Neural crest cell (in vitro differentiated cells): ENCODE measurements at regions not wholly inside any gene's neighbourhood (a gene's known extent, or its start where the extent isn't known, plus 50 kb on each side); places are given as distances from the start of the nearest gene placed in this dataset.

Experiments
- DNase-seq: peaks from one replicate; pipeline ENCODE4 v3.0.0; 2021; ENCODE audit warnings: low read depth, mixed read lengths, low spot score
- H3K27ac Mint-ChIP-seq: one replicate; pipeline ENCODE4 v1.8.0; 2021; ENCODE audit warnings: mild to moderate bottlenecking, mixed read lengths; ENCODE audit not compliant: unreplicated experiment
- H3K27me3 Mint-ChIP-seq: 2 replicates; pipeline ENCODE4 v1.8.0; 2021; ENCODE audit warnings: low read depth, mild to moderate bottlenecking, mixed read lengths
- H3K36me3 Mint-ChIP-seq: 2 replicates; pipeline ENCODE4 v1.8.0; 2021; ENCODE audit warnings: low read depth, mild to moderate bottlenecking, mixed read lengths
- H3K4me1 Mint-ChIP-seq: 2 replicates; pipeline ENCODE4 v1.8.0; 2021; ENCODE audit warnings: mixed read lengths
- H3K4me3 Mint-ChIP-seq: one replicate; pipeline ENCODE4 v1.8.0; 2021; ENCODE audit warnings: mild to moderate bottlenecking, mixed read lengths
- H3K9me3 Mint-ChIP-seq: 2 replicates; pipeline ENCODE4 v1.8.0; 2021; ENCODE audit warnings: mixed read lengths
- TF ChIP-seq, protein P1 (sequence below): fragments of 200-600 bp; sonication (generic); conservative IDR thresholded peaks from 2 replicates; pipeline ENCODE4 v1.5.0; 2021; ENCODE audit warnings: antibody characterized with exemption, mild to moderate bottlenecking

GRCh38 chr18:47343291-47343690, 91.8 kb upstream of the SKOR2 start:
- no peak overlapping the region for H3K27ac Mint-ChIP-seq
- no peak for DNase-seq
- peaks cover 25% of the 10 kb centered on the region for H3K27me3 Mint-ChIP-seq
- H3K4me1 Mint-ChIP-seq = no peaks in the 10 kb centered on the region
- no peaks in the 10 kb centered on the region for H3K36me3 Mint-ChIP-seq
- no peaks in the 10 kb centered on the region for H3K9me3 Mint-ChIP-seq
- TF ChIP-seq, protein P1, sequence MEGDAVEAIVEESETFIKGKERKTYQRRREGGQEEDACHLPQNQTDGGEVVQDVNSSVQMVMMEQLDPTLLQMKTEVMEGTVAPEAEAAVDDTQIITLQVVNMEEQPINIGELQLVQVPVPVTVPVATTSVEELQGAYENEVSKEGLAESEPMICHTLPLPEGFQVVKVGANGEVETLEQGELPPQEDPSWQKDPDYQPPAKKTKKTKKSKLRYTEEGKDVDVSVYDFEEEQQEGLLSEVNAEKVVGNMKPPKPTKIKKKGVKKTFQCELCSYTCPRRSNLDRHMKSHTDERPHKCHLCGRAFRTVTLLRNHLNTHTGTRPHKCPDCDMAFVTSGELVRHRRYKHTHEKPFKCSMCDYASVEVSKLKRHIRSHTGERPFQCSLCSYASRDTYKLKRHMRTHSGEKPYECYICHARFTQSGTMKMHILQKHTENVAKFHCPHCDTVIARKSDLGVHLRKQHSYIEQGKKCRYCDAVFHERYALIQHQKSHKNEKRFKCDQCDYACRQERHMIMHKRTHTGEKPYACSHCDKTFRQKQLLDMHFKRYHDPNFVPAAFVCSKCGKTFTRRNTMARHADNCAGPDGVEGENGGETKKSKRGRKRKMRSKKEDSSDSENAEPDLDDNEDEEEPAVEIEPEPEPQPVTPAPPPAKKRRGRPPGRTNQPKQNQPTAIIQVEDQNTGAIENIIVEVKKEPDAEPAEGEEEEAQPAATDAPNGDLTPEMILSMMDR = no peak
- no peak overlapping the region for H3K4me3 Mint-ChIP-seq

GRCh38 chr18:47342566-47342965, 91.1 kb upstream of the SKOR2 start:
- no peak overlapping the region for H3K4me3 Mint-ChIP-seq
- DNase-seq = no peak
- TF ChIP-seq, protein P1 = no peak
- no peaks in the 10 kb centered on the region for H3K36me3 Mint-ChIP-seq
- peaks cover 29% of the 10 kb centered on the region for H3K27me3 Mint-ChIP-seq
- H3K4me1 Mint-ChIP-seq = no peaks in the 10 kb centered on the region
- H3K27ac Mint-ChIP-seq = no peak overlapping the region
- no peaks in the 10 kb centered on the region for H3K9me3 Mint-ChIP-seq

DNA sequence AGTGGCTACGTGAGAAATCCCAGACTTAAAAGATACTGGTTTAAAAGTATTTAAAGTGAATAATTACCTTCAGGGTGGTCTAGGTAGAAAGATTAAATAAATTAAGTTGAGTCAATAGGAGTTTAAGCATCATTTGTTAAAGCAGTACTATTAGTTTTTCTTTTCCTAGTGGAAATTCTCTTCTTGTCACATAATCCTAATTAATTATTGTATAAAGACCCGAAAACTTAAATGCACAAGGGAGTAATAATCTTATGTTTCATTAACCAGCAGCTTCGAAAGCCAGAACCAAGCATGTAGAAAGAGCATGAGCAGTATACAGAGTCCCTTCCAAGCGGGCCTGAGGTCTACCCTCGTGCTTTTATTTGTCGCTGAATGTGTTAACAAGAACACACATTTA, 90.2 kb upstream of the SKOR2 start:
- H3K27ac Mint-ChIP-seq = no peak overlapping the region
- H3K9me3 Mint-ChIP-seq = no peaks in the 10 kb centered on the region
- TF ChIP-seq, protein P1 = no peak

GRCh38 chr18:47334966-47335365, 83.5 kb upstream of the SKOR2 start:
- H3K27me3 Mint-ChIP-seq = peaks cover 56% of the 10 kb centered on the region
- DNase-seq = no peak
- H3K9me3 Mint-ChIP-seq = no peaks in the 10 kb centered on the region
- TF ChIP-seq, protein P1 = no peak
- no peak overlapping the region for H3K4me3 Mint-ChIP-seq
- no peaks in the 10 kb centered on the region for H3K4me1 Mint-ChIP-seq
- H3K36me3 Mint-ChIP-seq = no peaks in the 10 kb centered on the region
- H3K27ac Mint-ChIP-seq = no peak overlapping the region

More for the DNA sequence above, 90.2 kb upstream of the SKOR2 start:
- no peak for DNase-seq
- Mint-ChIP-seq H3K4me3 (no peak overlapping the region), H3K36me3 (no peaks in the 10 kb centered on the region), H3K27me3 (peaks cover 24% of the 10 kb centered on the region), H3K4me1 (no peaks in the 10 kb centered on the region)

DNA sequence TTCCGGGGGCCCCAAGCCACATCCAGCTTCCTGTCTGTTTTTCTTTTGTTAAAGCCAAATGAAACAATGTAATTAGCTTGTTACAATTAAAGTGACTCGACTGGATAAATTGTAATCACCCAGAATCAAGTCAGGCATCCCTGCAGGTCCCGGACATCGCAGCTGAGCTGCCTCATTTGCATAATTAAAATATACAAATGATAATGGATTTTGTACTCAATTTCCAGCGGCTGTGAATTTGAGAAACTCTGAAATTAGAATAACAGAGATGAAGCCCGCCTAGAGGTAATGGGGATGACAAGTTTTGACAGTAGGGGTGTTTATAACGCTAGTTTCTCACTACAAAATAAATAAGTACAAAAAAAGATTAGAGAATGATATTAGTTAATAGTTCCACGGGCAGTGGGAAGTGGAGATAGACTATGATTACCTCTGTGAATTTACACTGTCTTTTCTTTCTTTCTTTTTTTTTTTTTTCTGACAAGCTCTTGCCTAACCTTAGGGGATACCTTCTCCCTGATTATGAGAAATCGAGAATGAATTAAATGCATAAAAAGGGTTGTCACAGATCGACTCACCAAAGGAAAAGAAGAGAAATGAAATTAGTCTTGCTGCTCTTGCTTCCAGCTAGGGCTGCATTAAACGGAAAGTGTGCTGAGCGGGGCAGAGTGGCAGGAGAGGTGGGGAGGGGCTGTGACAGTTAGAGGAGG, 82.6 kb upstream of the SKOR2 start:
- no peaks in the 10 kb centered on the region for H3K36me3 Mint-ChIP-seq
- H3K27ac Mint-ChIP-seq = no peak overlapping the region
- H3K9me3 Mint-ChIP-seq = no peaks in the 10 kb centered on the region
- TF ChIP-seq, protein P1 = no peak
- no peak overlapping the region for H3K4me3 Mint-ChIP-seq
- no peaks in the 10 kb centered on the region for H3K4me1 Mint-ChIP-seq
- DNase-seq = no peak
- peaks cover 63% of the 10 kb centered on the region for H3K27me3 Mint-ChIP-seq
